HepG2 (cell line): ENCODE measurements at regions not wholly inside any gene's neighbourhood (a gene's known extent, or its start where the extent isn't known, plus 50 kb on each side); places are given as distances from the start of the nearest gene placed in this dataset.

Source experiments
- ATAC-seq: fragments of 200-7000 bp; cut with Tn5 transposase; 3 replicates; pipeline ENCODE4 v1.9.1; 2020; ENCODE audit warnings: mild to moderate bottlenecking, moderate library complexity
- BruUV-seq: library from RNA; stranded (reverse); fragments of 400-500 nt; replicated peaks from 2 replicates; lab custom pipeline; 2021; lab: Mats Ljungman, UMichigan
- CTCF ChIA-PET: fragments of 300-600 bp; formaldehyde crosslinking; extraction: SDS; loops from one replicate; lab custom pipeline; 2021; ENCODE audit warnings: low total read pairs, inconsistent platforms, low intra/inter-chr PET ratio; lab: Yijun Ruan, JAX
- POLR2A ChIA-PET: fragments of 350-600 bp; sonication (Branson Sonifier 250); formaldehyde crosslinking; loops from one replicate; lab custom pipeline; 2020; ENCODE audit warnings: antibody characterized with exemption, inconsistent platforms; lab: Yijun Ruan, JAX
- DNase-seq: peaks from one replicate; pipeline ENCODE4 v3.0.0-alpha.2; 2015; ENCODE audit warnings: low spot score
- FAIRE-seq: peaks from 3 replicates; lab custom pipeline; 2011; peaks lifted over from hg19 to GRCh38; lab: Jason Lieb, UNC
- H2AFZ ChIP-seq: one replicate; pipeline ENCODE4 v1.6.1; 2011; ENCODE audit warnings: low read length, inconsistent platforms
- H3K27ac ChIP-seq: fragments of 300-600 bp; 3 replicates; pipeline ENCODE4 v1.8.0; 2011; ENCODE audit warnings: mixed run types, mild to moderate bottlenecking, mixed read lengths, low read length, inconsistent platforms; ENCODE audit not compliant: insufficient read depth; ENCODE audit errors: extremely low read length
- H3K27me3 ChIP-seq, 2 experiments: fragments of 200-600 bp in 1 of 2; 2 replicates in 1 of 2; 3 replicates in 1 of 2; pipeline versions ENCODE4 v1.6.0 to v1.8.0; 2011; ENCODE audit warnings: low read length in 2 of 2, mild to moderate bottlenecking in 2 of 2, moderate library complexity in 2 of 2, inconsistent platforms in 1 of 2; ENCODE audit not compliant: insufficient read depth in 2 of 2, control insufficient read depth in 1 of 2
- H3K36me3 ChIP-seq, 2 experiments: fragments of 200-600 bp in 1 of 2; replicated peaks in 1 of 2; 2 replicates in 1 of 2; 3 replicates in 1 of 2; pipeline versions ENCODE4 v1.5.1 to v1.8.0; 2011; ENCODE audit warnings: low read length in 2 of 2, inconsistent platforms in 1 of 2; ENCODE audit not compliant: insufficient read depth in 2 of 2, control insufficient read depth in 1 of 2
- H3K4me1 ChIP-seq: 2 replicates; pipeline ENCODE4 v1.5.1; 2012; ENCODE audit warnings: low read length, inconsistent platforms; ENCODE audit not compliant: insufficient read depth
- H3K4me2 ChIP-seq: 2 replicates; pipeline ENCODE4 v1.6.0; 2011; ENCODE audit warnings: low read depth, low read length, inconsistent platforms
- H3K4me3 ChIP-seq, 3 experiments: fragments of 200-600 bp in 1 of 3; sonication (generic), shearing (Covaris generic) in 1 of 3; replicated peaks in 1 of 3; 2 replicates each; pipeline ENCODE4 v1.5.1; 2011 to 2016; ENCODE audit warnings: low read length in 3 of 3, inconsistent platforms in 2 of 3, low read depth in 2 of 3, mild to moderate bottlenecking in 2 of 3, control low read depth in 1 of 3, mixed read lengths in 1 of 3; ENCODE audit not compliant: insufficient read depth in 1 of 3
- H3K79me2 ChIP-seq: one replicate; pipeline ENCODE4 v1.6.1; 2011; ENCODE audit warnings: low read length, inconsistent platforms; ENCODE audit not compliant: insufficient read depth
- H3K9ac ChIP-seq: 2 replicates; pipeline ENCODE4 v1.6.0; 2011; ENCODE audit warnings: mild to moderate bottlenecking, low read depth, low read length, inconsistent platforms; ENCODE audit not compliant: insufficient read depth
- H3K9me3 ChIP-seq: 2 replicates; pipeline ENCODE4 v1.5.1; 2012; ENCODE audit warnings: mild to moderate bottlenecking, low read length
- H4K20me1 ChIP-seq: 2 replicates; pipeline ENCODE4 v1.6.0; 2011; ENCODE audit warnings: inconsistent platforms, mild to moderate bottlenecking, low read length, moderate library complexity; ENCODE audit not compliant: insufficient read depth
- ATF7 ChIP-seq, 2 experiments: fragments of 450-650 bp in 1 of 2; sonication (generic) in 1 of 2; formaldehyde crosslinking in 1 of 2; IDR thresholded peaks; 2 replicates each; pipeline versions ENCODE4 v1.4.0 to v1.6.1; 2016 to 2020; ENCODE audit warnings: antibody characterized with exemption in 1 of 2, mild to moderate bottlenecking in 1 of 2, missing genetic modification reagents in 1 of 2
- CC2D1A ChIP-seq: sonication (generic); formaldehyde crosslinking; IDR thresholded peaks from 2 replicates; pipeline ENCODE4 v1.8.1; 2023; ENCODE audit warnings: mild to moderate bottlenecking, missing genetic modification reagents
- CREB1 ChIP-seq, 2 experiments: fragments of 450-650 bp in 1 of 2; IDR thresholded peaks; 2 replicates each; pipeline ENCODE4 v1.6.1; 2016 to 2017; ENCODE audit warnings: control low read depth in 1 of 2, mild to moderate bottlenecking in 1 of 2, missing compliant biosample characterization in 1 of 2, missing genetic modification characterization in 1 of 2
- HNRNPK ChIP-seq: fragments of 200-400 bp; formaldehyde crosslinking; IDR thresholded peaks from 2 replicates; pipeline ENCODE4 v1.6.1; 2018; ENCODE audit warnings: low read length, low read depth, moderate library complexity, mild to moderate bottlenecking; ENCODE audit not compliant: poor library complexity, severe bottlenecking
- MYC ChIP-seq: sonication (generic); formaldehyde crosslinking; IDR thresholded peaks from 2 replicates; pipeline ENCODE4 v1.9.0; 2021; ENCODE audit warnings: missing genetic modification reagents, borderline replicate concordance
- NR3C1 ChIP-seq: sonication (generic); formaldehyde crosslinking; IDR thresholded peaks from 2 replicates; pipeline ENCODE4 v1.4.0; 2020; ENCODE audit warnings: missing genetic modification reagents
- POGZ ChIP-seq: sonication (generic); formaldehyde crosslinking; IDR thresholded peaks from 2 replicates; pipeline ENCODE4 v1.4.0; 2020; ENCODE audit warnings: mild to moderate bottlenecking, missing genetic modification reagents
- TBX3 ChIP-seq: fragments of 450-650 bp; IDR thresholded peaks from 2 replicates; pipeline ENCODE4 v1.6.1; 2017; ENCODE audit warnings: antibody characterized with exemption, mild to moderate bottlenecking, inconsistent platforms, borderline replicate concordance
- ZBTB8A ChIP-seq: sonication (generic); formaldehyde crosslinking; IDR thresholded peaks from 2 replicates; pipeline ENCODE4 v1.4.0; 2020; ENCODE audit warnings: mild to moderate bottlenecking, low read depth, missing genetic modification reagents, borderline replicate concordance
- ZC3H13 ChIP-seq: sonication (generic); formaldehyde crosslinking; IDR thresholded peaks from 2 replicates; pipeline ENCODE4 v1.8.1; 2023; ENCODE audit warnings: mild to moderate bottlenecking, missing genetic modification reagents, moderate library complexity
- ZFP41 ChIP-seq: sonication (generic); formaldehyde crosslinking; IDR thresholded peaks from 2 replicates; pipeline ENCODE4 v1.4.0; 2020; ENCODE audit warnings: mild to moderate bottlenecking, missing genetic modification reagents, borderline replicate concordance
- ZNF17 ChIP-seq: sonication (generic); formaldehyde crosslinking; IDR thresholded peaks from 2 replicates; pipeline ENCODE4 v1.5.0; 2020; ENCODE audit warnings: mild to moderate bottlenecking, missing genetic modification reagents
- ZNF501 ChIP-seq: sonication (generic); formaldehyde crosslinking; IDR thresholded peaks from 2 replicates; pipeline ENCODE4 v1.5.1; 2020; ENCODE audit warnings: mild to moderate bottlenecking, moderate library complexity, missing genetic modification reagents
- ZNF672 ChIP-seq: sonication (generic); formaldehyde crosslinking; IDR thresholded peaks from 2 replicates; pipeline ENCODE4 v1.8.1; 2022; ENCODE audit warnings: missing genetic modification reagents
- ZZZ3 ChIP-seq: sonication (generic); formaldehyde crosslinking; IDR thresholded peaks from 2 replicates; pipeline ENCODE4 v1.4.0; 2020; ENCODE audit warnings: missing genetic modification reagents, mild to moderate bottlenecking, borderline replicate concordance
- WGBS: methylation state at CpG from one replicate; pipeline ENCODE4 v1.1.6; 2017; ENCODE audit warnings: low lambda C conversion rate; 5-methylcytosine and 5-hydroxymethylcytosine counted together
- in situ Hi-C: cut with HindIII; loops from 2 replicates; pipeline ENCODE4 v1.10.0; 2017; ENCODE audit warnings: low pct_unique_long_range_greater_than_20kb; ENCODE audit not compliant: extremely low pct_ligation_motif_present
- intact Hi-C: fragments of 100-400 bp; cut with micrococcal nuclease; formaldehyde crosslinking; loops from one replicate; pipeline ENCODE4 v1.10.0; 2022; ENCODE audit not compliant: unreplicated experiment
- TF ChIP-seq, protein P1 (sequence below): sonication (generic); formaldehyde crosslinking; conservative IDR thresholded peaks from 2 replicates; pipeline ENCODE4 v1.4.0; 2020; ENCODE audit warnings: mild to moderate bottlenecking, missing genetic modification reagents, moderate library complexity
- TF ChIP-seq, protein P2 (sequence below): sonication (generic); formaldehyde crosslinking; IDR thresholded peaks from 2 replicates; pipeline ENCODE4 v1.8.0; 2022; ENCODE audit warnings: mild to moderate bottlenecking, missing genetic modification reagents
- TF ChIP-seq, protein P3 (sequence below): sonication (generic); formaldehyde crosslinking; IDR thresholded peaks from 2 replicates; pipeline ENCODE4 v1.8.0; 2022; ENCODE audit warnings: missing genetic modification reagents, mild to moderate bottlenecking, borderline replicate concordance

DNA sequence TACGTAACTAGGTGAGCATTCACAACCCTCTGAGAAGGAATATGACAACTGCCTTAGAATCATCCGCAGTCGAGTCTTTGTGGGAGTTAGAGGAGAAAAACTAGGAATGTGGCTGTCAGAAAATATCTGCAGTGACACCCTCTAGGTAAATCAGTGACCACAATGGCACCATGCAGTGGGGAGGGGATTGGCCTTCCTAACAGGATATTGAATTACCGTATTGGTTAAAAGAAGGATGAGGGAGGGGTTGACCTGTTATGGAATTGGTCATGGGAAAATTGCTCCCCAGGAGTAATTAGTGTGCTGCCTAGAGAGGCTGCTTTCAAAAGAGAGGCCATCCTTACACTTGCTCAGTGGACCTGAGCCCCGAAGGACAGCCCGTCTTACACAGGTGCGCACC, 205.6 kb upstream of the SOX1 start (continued):
- TF ChIP-seq ZNF672 = no peak
- TF ChIP-seq, protein P1, sequence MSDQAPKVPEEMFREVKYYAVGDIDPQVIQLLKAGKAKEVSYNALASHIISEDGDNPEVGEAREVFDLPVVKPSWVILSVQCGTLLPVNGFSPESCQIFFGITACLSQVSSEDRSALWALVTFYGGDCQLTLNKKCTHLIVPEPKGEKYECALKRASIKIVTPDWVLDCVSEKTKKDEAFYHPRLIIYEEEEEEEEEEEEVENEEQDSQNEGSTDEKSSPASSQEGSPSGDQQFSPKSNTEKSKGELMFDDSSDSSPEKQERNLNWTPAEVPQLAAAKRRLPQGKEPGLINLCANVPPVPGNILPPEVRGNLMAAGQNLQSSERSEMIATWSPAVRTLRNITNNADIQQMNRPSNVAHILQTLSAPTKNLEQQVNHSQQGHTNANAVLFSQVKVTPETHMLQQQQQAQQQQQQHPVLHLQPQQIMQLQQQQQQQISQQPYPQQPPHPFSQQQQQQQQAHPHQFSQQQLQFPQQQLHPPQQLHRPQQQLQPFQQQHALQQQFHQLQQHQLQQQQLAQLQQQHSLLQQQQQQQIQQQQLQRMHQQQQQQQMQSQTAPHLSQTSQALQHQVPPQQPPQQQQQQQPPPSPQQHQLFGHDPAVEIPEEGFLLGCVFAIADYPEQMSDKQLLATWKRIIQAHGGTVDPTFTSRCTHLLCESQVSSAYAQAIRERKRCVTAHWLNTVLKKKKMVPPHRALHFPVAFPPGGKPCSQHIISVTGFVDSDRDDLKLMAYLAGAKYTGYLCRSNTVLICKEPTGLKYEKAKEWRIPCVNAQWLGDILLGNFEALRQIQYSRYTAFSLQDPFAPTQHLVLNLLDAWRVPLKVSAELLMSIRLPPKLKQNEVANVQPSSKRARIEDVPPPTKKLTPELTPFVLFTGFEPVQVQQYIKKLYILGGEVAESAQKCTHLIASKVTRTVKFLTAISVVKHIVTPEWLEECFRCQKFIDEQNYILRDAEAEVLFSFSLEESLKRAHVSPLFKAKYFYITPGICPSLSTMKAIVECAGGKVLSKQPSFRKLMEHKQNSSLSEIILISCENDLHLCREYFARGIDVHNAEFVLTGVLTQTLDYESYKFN (CRISPR knock-in tag) = no peak
- no peak for TF ChIP-seq NR3C1 (CRISPR knock-in tag)
- no peak for TF ChIP-seq ZNF501

DNA sequence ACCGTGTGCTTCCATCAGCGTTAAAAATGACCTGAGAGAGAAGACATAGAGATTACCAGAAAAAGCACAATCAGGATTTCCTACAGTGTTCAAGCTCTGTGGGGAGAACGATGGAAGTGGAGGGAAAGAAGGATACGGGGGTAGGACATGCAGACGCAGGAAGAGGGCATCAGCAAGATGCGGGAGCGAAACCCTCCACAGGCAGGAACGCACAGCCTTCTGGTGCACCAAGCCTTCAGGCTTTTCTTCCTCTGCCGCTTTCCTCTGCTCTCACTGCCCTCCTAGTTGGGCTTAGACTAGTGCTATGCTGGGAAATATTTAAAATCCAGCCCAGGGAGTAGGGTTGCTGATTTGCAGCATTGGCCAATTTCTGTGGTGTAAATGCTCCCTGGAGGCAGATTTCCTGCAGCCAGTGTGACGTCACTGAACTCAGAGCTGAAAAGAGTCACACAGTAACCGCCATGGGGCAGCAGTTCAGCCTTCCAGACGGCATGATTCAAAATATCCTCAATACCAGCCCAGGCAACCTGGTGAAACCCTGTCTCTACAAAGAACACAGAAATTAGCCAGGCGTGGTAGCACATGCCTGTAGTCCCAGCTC, 205.1 kb upstream of the SOX1 start:
- Histone ChIP-seq H3K4me2 (no peak overlapping the region), H3K4me3 (no peak overlapping the region), H2AFZ (no peak overlapping the region), H3K27me3 (peaks cover 3 to 34% of the 10 kb centered on the region in 2 experiments; a peak in 4 of 5 replicates), H3K79me2 (no peaks in the 10 kb centered on the region), H4K20me1 (no peaks in the 10 kb centered on the region), H3K9me3 (no peaks in the 10 kb centered on the region), H3K4me1 (no peaks in the 10 kb centered on the region), H3K36me3 (no peaks in the 10 kb centered on the region), H3K27ac (no peak overlapping the region), H3K9ac (no peak overlapping the region)
- intact Hi-C loops = no loop called here
- WGBS = 63% methylated on average over 9 of the region's 13 CpGs
- FAIRE-seq = no peak
- ChIA-PET POLR2A (no interaction called here), CTCF (no interaction called here)
- no peak for ATAC-seq
- in situ Hi-C loops = no loop called here
- no peak for DNase-seq
- TF ChIP-seq CC2D1A (no peak), ZBTB8A (CRISPR knock-in tag) (no peak), CREB1 (IDR thresholded peaks at IDR 0.05) (peak; percentile 96), CREB1 (CRISPR knock-in tag; IDR thresholded peaks at IDR 0.05) (no peak), ZFP41 (CRISPR knock-in tag) (no peak), POGZ (CRISPR knock-in tag) (no peak), MYC (CRISPR knock-in tag) (no peak), ZC3H13 (CRISPR knock-in tag) (no peak), ZNF17 (no peak), ZZZ3 (no peak), TBX3 (no peak), HNRNPK (no peak), ATF7 (IDR thresholded peaks at IDR 0.05) (peak; percentile 66), ATF7 (CRISPR knock-in tag; IDR thresholded peaks at IDR 0.05) (no peak)
- TF ChIP-seq, protein P2, sequence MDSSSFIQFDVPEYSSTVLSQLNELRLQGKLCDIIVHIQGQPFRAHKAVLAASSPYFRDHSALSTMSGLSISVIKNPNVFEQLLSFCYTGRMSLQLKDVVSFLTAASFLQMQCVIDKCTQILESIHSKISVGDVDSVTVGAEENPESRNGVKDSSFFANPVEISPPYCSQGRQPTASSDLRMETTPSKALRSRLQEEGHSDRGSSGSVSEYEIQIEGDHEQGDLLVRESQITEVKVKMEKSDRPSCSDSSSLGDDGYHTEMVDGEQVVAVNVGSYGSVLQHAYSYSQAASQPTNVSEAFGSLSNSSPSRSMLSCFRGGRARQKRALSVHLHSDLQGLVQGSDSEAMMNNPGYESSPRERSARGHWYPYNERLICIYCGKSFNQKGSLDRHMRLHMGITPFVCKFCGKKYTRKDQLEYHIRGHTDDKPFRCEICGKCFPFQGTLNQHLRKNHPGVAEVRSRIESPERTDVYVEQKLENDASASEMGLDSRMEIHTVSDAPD (CRISPR knock-in tag) = no peak
- TF ChIP-seq, protein P3, sequence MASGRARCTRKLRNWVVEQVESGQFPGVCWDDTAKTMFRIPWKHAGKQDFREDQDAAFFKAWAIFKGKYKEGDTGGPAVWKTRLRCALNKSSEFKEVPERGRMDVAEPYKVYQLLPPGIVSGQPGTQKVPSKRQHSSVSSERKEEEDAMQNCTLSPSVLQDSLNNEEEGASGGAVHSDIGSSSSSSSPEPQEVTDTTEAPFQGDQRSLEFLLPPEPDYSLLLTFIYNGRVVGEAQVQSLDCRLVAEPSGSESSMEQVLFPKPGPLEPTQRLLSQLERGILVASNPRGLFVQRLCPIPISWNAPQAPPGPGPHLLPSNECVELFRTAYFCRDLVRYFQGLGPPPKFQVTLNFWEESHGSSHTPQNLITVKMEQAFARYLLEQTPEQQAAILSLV = no peak
- BruUV-seq = no TSS peak
